ENCODE measurements at regions not wholly inside any gene's neighbourhood (a gene's known extent, or its start where the extent isn't known, plus 50 kb on each side); places are given as distances from the start of the nearest gene placed in this dataset.
A peak's percentile ranks its signal among the peaks of the same experiment; 100 is the strongest.

DNA sequence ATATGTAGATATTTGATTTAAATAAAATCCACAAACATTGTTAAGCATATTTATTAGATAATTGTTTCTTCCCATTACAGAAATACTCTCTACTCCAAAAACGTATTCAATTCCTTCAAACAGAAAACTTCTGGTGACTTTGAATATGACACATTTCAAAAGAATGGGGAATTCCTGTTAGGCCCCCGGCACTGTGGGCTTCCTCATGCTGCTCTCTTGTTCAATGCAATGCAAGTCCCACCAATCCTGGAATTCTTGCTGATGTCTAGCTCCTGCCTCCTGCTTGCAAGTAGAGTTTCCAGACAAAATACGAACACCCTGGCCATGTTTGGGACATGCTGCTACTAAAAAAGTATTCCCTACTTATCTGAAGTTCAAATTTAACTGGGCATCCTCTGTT, 544.1 kb downstream of the QKI start:
- no peak overlapping the region for H3K27ac ChIP-seq (ENCODE audit: low read depth, low read length)
- H3K36me3 ChIP-seq (ENCODE audit: control insufficient read depth in 1 of 2, insufficient read depth in 2 of 2, low read length in 2 of 2), result no peaks in the 10 kb centered on the region
- H3K27me3 ChIP-seq (ENCODE audit: insufficient read depth, low read length), result no peaks in the 10 kb centered on the region
- H3K9me2 ChIP-seq (ENCODE audit: insufficient read depth), result no peaks in the 10 kb centered on the region
- ChIA-PET RAD21 (ENCODE audit: low non-redundant PET in 1 of 2, low total read pairs in 2 of 2, uncharacterized antibody in 2 of 2, unreplicated experiment in 2 of 2) (no interaction called here), POLR2A (no interaction called here), CTCF (no interaction called here)
- no peak overlapping the region for H3K4me2 ChIP-seq (ENCODE audit: low read length)
- no peaks in the 10 kb centered on the region for H4K20me1 ChIP-seq (ENCODE audit: insufficient read depth)
- H3K79me2 ChIP-seq (ENCODE audit: insufficient read depth, low read length), result no peaks in the 10 kb centered on the region
- intact Hi-C loops (cut with micrococcal nuclease), result loop anchor here (5.0 to 10.0 kb wide), 2 partner anchors 404 to 1101 kb away; no protein-coding TSS in a partner anchor
- no TSS peak for BruUV-seq (replicated peaks)
- no peak for ATAC-seq
- 0 out of 4 replicates have a peak, but pooled peaks cover 0 to 3% of the 10 kb centered on the region in 2 experiments for H3K9me3 ChIP-seq (ENCODE audit: control insufficient read depth in 1 of 2, insufficient read depth in 1 of 2, low read depth in 1 of 2, low read length in 2 of 2)
- no peak for DNase-seq (ENCODE audit: low read depth, low spot score)
- H3K4me1 ChIP-seq (ENCODE audit: control insufficient read depth in 1 of 2, insufficient read depth in 2 of 2, low read length in 2 of 2), result no peaks in the 10 kb centered on the region
- H2AFZ ChIP-seq (ENCODE audit: low read depth, low read length, poor library complexity, severe bottlenecking), result no peak overlapping the region
- H3K4me3 ChIP-seq (replicated peaks in 1 of 2; ENCODE audit: low read depth in 1 of 2, low read length in 2 of 2), result no peak overlapping the region
- no peak overlapping the region for H3K9ac ChIP-seq (ENCODE audit: low read length)
- TF ChIP-seq CEBPB (IDR thresholded peaks at IDR 0.05; ENCODE audit: low read depth), result no peak

GRCh38 chr6:163956571-163957407, 542.3 kb downstream of the QKI start:
- H3K9me3 ChIP-seq (ENCODE audit: control insufficient read depth in 1 of 2, insufficient read depth in 1 of 2, low read depth in 1 of 2, low read length in 2 of 2), result 0 out of 4 replicates have a peak, but pooled peaks cover 0 to 3% of the 10 kb centered on the region in 2 experiments
- H3K79me2 ChIP-seq (ENCODE audit: insufficient read depth, low read length), result no peaks in the 10 kb centered on the region
- no peaks in the 10 kb centered on the region for H4K20me1 ChIP-seq (ENCODE audit: insufficient read depth)
- DNase-seq (ENCODE audit: low read depth, low spot score) (peak; percentile 67), ATAC-seq (peak; percentile 99)
- ChIA-PET CTCF (interaction anchor here (1.0 kb wide), 2 partner anchors 370 to 540 kb away, joined by 4 to 5 read pairs; no protein-coding TSS in a partner anchor), POLR2A (no interaction called here), RAD21 (ENCODE audit: low non-redundant PET in 1 of 2, low total read pairs in 2 of 2, uncharacterized antibody in 2 of 2, unreplicated experiment in 2 of 2) (no interaction called here)
- H3K4me2 ChIP-seq (ENCODE audit: low read length), result no peak overlapping the region
- H3K9me2 ChIP-seq (ENCODE audit: insufficient read depth), result no peaks in the 10 kb centered on the region
- BruUV-seq (replicated peaks), result no TSS peak
- intact Hi-C loops (cut with micrococcal nuclease), result loop anchor here (2.0 to 10.0 kb wide), 4 partner anchors 402 to 1099 kb away; no protein-coding TSS in a partner anchor
- no peaks in the 10 kb centered on the region for H3K36me3 ChIP-seq (ENCODE audit: control insufficient read depth in 1 of 2, insufficient read depth in 2 of 2, low read length in 2 of 2)
- no peak overlapping the region for H3K4me3 ChIP-seq (replicated peaks in 1 of 2; ENCODE audit: low read depth in 1 of 2, low read length in 2 of 2)
- H3K27me3 ChIP-seq (ENCODE audit: insufficient read depth, low read length), result no peaks in the 10 kb centered on the region
- TF ChIP-seq CTCF (IDR thresholded peaks at IDR 0.05 in 2 of 3, conservative IDR thresholded peaks at IDR 0.05 in 1 of 3; ENCODE audit: borderline replicate concordance in 1 of 3, insufficient read depth in 1 of 3, low read depth in 2 of 3, low read length in 2 of 3), result peak; percentile 61 to 83 (median 77); a peak in 5 of 6 replicates
- TF ChIP-seq RAD21 (IDR thresholded peaks at IDR 0.05; ENCODE audit: low read depth), result peak; percentile 83
- no peak for TF ChIP-seq EZH2phosphoT487 (IDR thresholded peaks at IDR 0.05; ENCODE audit: borderline replicate concordance)
- H3K27ac ChIP-seq (ENCODE audit: low read depth, low read length), result no peak overlapping the region
- no peak overlapping the region for H2AFZ ChIP-seq (ENCODE audit: low read depth, low read length, poor library complexity, severe bottlenecking)
- no peaks in the 10 kb centered on the region for H3K4me1 ChIP-seq (ENCODE audit: control insufficient read depth in 1 of 2, insufficient read depth in 2 of 2, low read length in 2 of 2)
- H3K9ac ChIP-seq (ENCODE audit: low read length), result no peak overlapping the region
